DOHH2 (cell line): ENCODE measurements at regions not wholly inside any gene's neighbourhood (a gene's known extent, or its start where the extent isn't known, plus 50 kb on each side); places are given as distances from the start of the nearest gene placed in this dataset.

Source experiments
- CTCF ChIP-seq: fragments of 200-600 bp; sonication (generic); IDR thresholded peaks from one replicate; pipeline ENCODE4 v1.5.1; 2014; ENCODE audit warnings: antibody characterized with exemption, mild to moderate bottlenecking, low read depth, low read length; ENCODE audit not compliant: poor library complexity, severe bottlenecking
- EZH2phosphoT487 ChIP-seq: fragments of 200-600 bp; sonication (generic); IDR thresholded peaks from 2 replicates; pipeline ENCODE4 v1.6.1; 2017; ENCODE audit warnings: borderline replicate concordance, mild to moderate bottlenecking, antibody characterized with exemption, low read length, moderate library complexity, mixed read lengths

GRCh38 chr11:103700622-103701021 is 335.8 kb upstream of the DDI1 start:
- TF ChIP-seq CTCF = no peak
- no peak for TF ChIP-seq EZH2phosphoT487
